Tibial nerve (tissue), 4 donors: ENCODE measurements at regions not wholly inside any gene's neighbourhood (a gene's known extent, or its start where the extent isn't known, plus 50 kb on each side); places are given as distances from the start of the nearest gene placed in this dataset.

Experiments
- DNase-seq, 2 donors: peaks; one replicate each; pipeline ENCODE4 v3.0.0-alpha.2; 2019; ENCODE audit warnings: low spot score in 2 of 2
- H3K27ac ChIP-seq, 4 donors: fragments of 200-600 bp; sonication (generic) in 3 of 4; one replicate each; pipeline ENCODE4 v1.5.1; 2017 to 2019; ENCODE audit warnings: mild to moderate bottlenecking in 1 of 4
- H3K27me3 ChIP-seq, 2 donors: fragments of 200-600 bp; sonication (generic) in 1 of 2; one replicate each; pipeline versions ENCODE4 v1.5.1 to v1.6.0; 2017 to 2019
- H3K36me3 ChIP-seq, 3 donors: fragments of 200-600 bp; sonication (generic); one replicate each; pipeline ENCODE4 v1.5.1; 2018 to 2019
- H3K4me1 ChIP-seq, 4 donors: fragments of 200-600 bp; sonication (generic) in 3 of 4; one replicate each; pipeline ENCODE4 v1.5.1; 2017 to 2019
- H3K4me3 ChIP-seq, 4 donors: fragments of 200-600 bp; sonication (generic) in 3 of 4; one replicate each; pipeline ENCODE4 v1.5.1; 2017 to 2019; ENCODE audit warnings: mild to moderate bottlenecking in 1 of 4, moderate library complexity in 1 of 4
- H3K9me3 ChIP-seq, 4 donors: fragments of 200-600 bp; sonication (generic) in 3 of 4; one replicate each; pipeline ENCODE4 v1.5.1; 2017 to 2019
- CTCF ChIP-seq, 5 experiments: fragments of 200-600 bp in 3 of 5; fragments of 450-650 bp in 2 of 5; sonication (generic) in 3 of 5; IDR thresholded peaks; one replicate each; pipeline ENCODE4 v1.5.1; 2016 to 2019; ENCODE audit warnings: antibody characterized with exemption in 5 of 5, mild to moderate bottlenecking in 3 of 5, moderate library complexity in 2 of 5
- EP300 ChIP-seq, 2 donors: sonication (generic); formaldehyde crosslinking; IDR thresholded peaks; one replicate each; pipeline ENCODE4 v1.6.1; 2017; ENCODE audit warnings: antibody characterized with exemption in 2 of 2, mild to moderate bottlenecking in 1 of 2
- POLR2A ChIP-seq, 2 donors: fragments of 450-650 bp; IDR thresholded peaks; one replicate each; pipeline ENCODE4 v1.6.1; 2017; ENCODE audit warnings: antibody characterized with exemption in 2 of 2, mild to moderate bottlenecking in 2 of 2, moderate library complexity in 2 of 2
- WGBS, 2 donors: methylation state at CpG; one replicate each; pipeline ENCODE4 v1.1.5; 2018; 5-methylcytosine and 5-hydroxymethylcytosine counted together

DNA sequence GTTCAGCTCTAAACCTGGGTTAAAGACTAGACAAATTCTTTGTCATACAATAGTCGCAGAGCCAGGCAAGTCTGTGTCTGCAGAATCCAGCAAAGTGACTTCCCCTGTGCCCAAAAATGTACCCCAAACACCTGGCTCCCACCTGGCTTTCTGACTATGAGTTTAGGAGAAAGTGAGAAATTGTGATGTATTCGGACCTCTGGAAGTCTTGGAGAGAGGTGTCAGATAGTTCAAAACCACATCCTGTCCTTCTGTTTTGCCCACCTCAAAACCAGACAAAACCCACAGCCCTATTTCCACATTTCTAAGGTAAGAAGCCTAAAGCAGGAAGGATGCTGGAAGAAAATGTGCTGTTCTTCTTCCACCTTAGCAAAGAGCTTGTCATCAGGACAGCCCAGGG lies 63.8 kb upstream of the CLMP start:
- Histone ChIP-seq H3K4me3 (no peak overlapping the region), H3K4me1 (peaks cover 0 to 16% (median 0%) of the 10 kb centered on the region in 4 donors), H3K9me3 (no peaks in the 10 kb centered on the region), H3K27ac (no peak overlapping the region), H3K27me3 (no peaks in the 10 kb centered on the region), H3K36me3 (no peaks in the 10 kb centered on the region)
- DNase-seq = no peak
- no peak for TF ChIP-seq EP300 (IDR thresholded peaks at IDR 0.05)
- no peak for TF ChIP-seq POLR2A (IDR thresholded peaks at IDR 0.05)
- no peak for TF ChIP-seq CTCF (IDR thresholded peaks at IDR 0.05)
- WGBS, 2 donors = 60 to 94% methylated on average over 2 of the region's 2 CpGs

DNA sequence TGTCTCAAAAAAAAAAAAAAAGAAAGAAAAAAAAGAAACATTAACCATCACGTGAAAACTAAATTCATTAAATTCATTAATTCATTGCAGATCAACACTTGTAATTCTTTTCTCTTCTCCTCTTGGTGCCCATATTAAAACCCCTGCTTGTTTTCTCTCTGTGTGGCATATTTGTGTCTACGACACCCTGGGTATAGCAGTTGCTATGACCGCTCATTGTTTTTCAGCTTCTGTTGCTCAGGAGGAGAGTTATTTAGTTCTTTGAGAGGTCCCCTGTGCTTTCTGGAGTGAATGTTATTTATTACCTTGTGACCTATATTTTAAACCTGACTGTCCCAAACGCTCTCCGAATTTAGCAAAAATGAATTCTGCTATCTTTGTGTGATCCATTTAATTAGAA lies 62.3 kb upstream of the CLMP start:
- WGBS, 2 donors = 86 to 87% methylated on average over 5 of the region's 5 CpGs
- no peak for TF ChIP-seq POLR2A (IDR thresholded peaks at IDR 0.05)
- TF ChIP-seq CTCF (IDR thresholded peaks at IDR 0.05) = no peak
- no peak for TF ChIP-seq EP300 (IDR thresholded peaks at IDR 0.05)
- DNase-seq = no peak
- no peaks in the 10 kb centered on the region for H3K9me3 ChIP-seq
- H3K4me1 ChIP-seq = peaks cover 0 to 16% (median 0%) of the 10 kb centered on the region in 4 donors
- H3K27me3 ChIP-seq = no peaks in the 10 kb centered on the region
- no peaks in the 10 kb centered on the region for H3K36me3 ChIP-seq
- H3K4me3 ChIP-seq = no peak overlapping the region
- no peak overlapping the region for H3K27ac ChIP-seq

- no peak overlapping the region for H3K4me3 ChIP-seq
- 26 to 49% methylated on average over 8 of the region's 8 CpGs for WGBS, 2 donors
- no peak overlapping the region for H3K27ac ChIP-seq
- H3K9me3 ChIP-seq = no peaks in the 10 kb centered on the region
- peaks cover 0 to 13% (median 0%) of the 10 kb centered on the region in 4 donors for H3K4me1 ChIP-seq
- DNase-seq = no peak
- H3K36me3 ChIP-seq = no peaks in the 10 kb centered on the region
- TF ChIP-seq CTCF (IDR thresholded peaks at IDR 0.05) = no peak
- no peak for TF ChIP-seq POLR2A (IDR thresholded peaks at IDR 0.05)
- no peak for TF ChIP-seq EP300 (IDR thresholded peaks at IDR 0.05)
- no peaks in the 10 kb centered on the region for H3K27me3 ChIP-seq
These were observed 60.9 kb upstream of the CLMP start for GRCh38 chr11:123255909-123256308.

GRCh38 chr11:123254357-123254756 lies 59.3 kb upstream of the CLMP start:
- TF ChIP-seq POLR2A (IDR thresholded peaks at IDR 0.05) (no peak), CTCF (IDR thresholded peaks at IDR 0.05) (no peak), EP300 (IDR thresholded peaks at IDR 0.05) (no peak)
- Histone ChIP-seq H3K4me1 (peaks cover 0 to 7% (median 0%) of the 10 kb centered on the region in 4 donors), H3K27me3 (no peaks in the 10 kb centered on the region), H3K4me3 (no peak overlapping the region), H3K27ac (no peak overlapping the region), H3K9me3 (no peaks in the 10 kb centered on the region), H3K36me3 (no peaks in the 10 kb centered on the region)
- no peak for DNase-seq
- WGBS, 2 donors = 94 to 95% methylated on average over 3 of the region's 3 CpGs

DNA sequence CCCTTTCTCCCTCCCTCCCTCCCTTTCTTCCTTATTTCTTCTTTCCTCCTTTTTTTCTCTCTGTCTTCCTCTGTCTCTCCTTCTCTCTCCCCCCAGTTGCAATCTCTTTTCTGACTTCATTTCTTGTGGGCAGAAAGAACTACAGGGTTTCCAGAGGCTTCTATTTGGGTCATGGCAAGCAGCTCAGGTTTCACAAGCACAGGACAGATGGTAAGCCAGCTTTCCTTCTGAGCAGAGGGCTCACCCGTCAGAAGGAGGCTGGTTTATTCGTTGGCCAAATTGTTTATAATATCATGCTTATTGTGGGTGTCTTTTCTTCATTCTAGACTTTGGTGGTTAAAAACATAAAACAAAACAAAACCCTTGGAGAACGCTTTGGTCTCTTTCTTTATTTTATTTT lies 58.9 kb upstream of the CLMP start:
- Histone ChIP-seq H3K4me1 (peaks cover 0 to 7% (median 0%) of the 10 kb centered on the region in 4 donors), H3K27me3 (no peaks in the 10 kb centered on the region), H3K4me3 (no peak overlapping the region), H3K9me3 (no peaks in the 10 kb centered on the region), H3K27ac (no peak overlapping the region), H3K36me3 (no peaks in the 10 kb centered on the region)
- 75 to 77% methylated on average over 3 of the region's 3 CpGs for WGBS, 2 donors
- no peak for TF ChIP-seq CTCF (IDR thresholded peaks at IDR 0.05)
- TF ChIP-seq POLR2A (IDR thresholded peaks at IDR 0.05) = no peak
- TF ChIP-seq EP300 (IDR thresholded peaks at IDR 0.05) = no peak
- no peak for DNase-seq
